OCI-LY1 (cell line): ENCODE measurements at regions not wholly inside any gene's neighbourhood (a gene's known extent, or its start where the extent isn't known, plus 50 kb on each side); places are given as distances from the start of the nearest gene placed in this dataset.

Source experiments
- H2AFZ ChIP-seq: fragments of 200-600 bp; sonication (generic), shearing (Covaris generic); 2 replicates; pipeline ENCODE4 v1.6.0; 2014; ENCODE audit warnings: antibody characterized with exemption, mild to moderate bottlenecking, low read length
- H3F3A ChIP-seq: fragments of 200-600 bp; sonication (generic), shearing (Covaris generic); 2 replicates; pipeline ENCODE4 v1.6.0; 2014; ENCODE audit warnings: mild to moderate bottlenecking, antibody characterized with exemption, low read length, moderate library complexity; ENCODE audit not compliant: insufficient read depth
- H3K27ac ChIP-seq: fragments of 200-600 bp; sonication (generic); 2 replicates; pipeline ENCODE4 v1.5.1; 2014; ENCODE audit warnings: low read length, mixed run types, mild to moderate bottlenecking, low read depth; ENCODE audit not compliant: poor library complexity, severe bottlenecking
- H3K27me3 ChIP-seq: fragments of 200-600 bp; sonication (generic); 2 replicates; pipeline ENCODE4 v1.6.0; 2014; ENCODE audit warnings: antibody characterized with exemption, mild to moderate bottlenecking, low read length, moderate library complexity; ENCODE audit not compliant: insufficient read depth
- H3K36me3 ChIP-seq: fragments of 200-600 bp; sonication (generic); 2 replicates; pipeline ENCODE4 v1.6.1; 2014; ENCODE audit warnings: mild to moderate bottlenecking, antibody characterized with exemption, low read length, moderate library complexity, mixed read lengths; ENCODE audit not compliant: insufficient read depth
- H3K4me1 ChIP-seq: fragments of 200-600 bp; sonication (generic); 2 replicates; pipeline ENCODE4 v1.5.1; 2014; ENCODE audit warnings: mild to moderate bottlenecking, low read length, moderate library complexity; ENCODE audit not compliant: insufficient read depth, severe bottlenecking
- H3K4me2 ChIP-seq: fragments of 200-600 bp; sonication (generic), shearing (Covaris generic); 2 replicates; pipeline ENCODE4 v1.6.1; 2014; ENCODE audit warnings: low read length
- H3K4me3 ChIP-seq: fragments of 200-600 bp; sonication (generic); 2 replicates; pipeline ENCODE4 v1.5.1; 2014; ENCODE audit warnings: low read length, low read depth, mild to moderate bottlenecking, mixed read lengths; ENCODE audit not compliant: poor library complexity, severe bottlenecking
- H3K79me2 ChIP-seq: fragments of 200-600 bp; shearing (Covaris generic); 2 replicates; pipeline ENCODE4 v1.6.1; 2016; ENCODE audit warnings: mixed run types, low read length, mixed read lengths; ENCODE audit not compliant: insufficient read depth
- H3K9ac ChIP-seq: fragments of 200-600 bp; sonication (generic), shearing (Covaris generic); 2 replicates; pipeline ENCODE4 v1.6.1; 2014; ENCODE audit warnings: mild to moderate bottlenecking, low read length, mixed read lengths
- H3K9me2 ChIP-seq: fragments of 200-600 bp; sonication (generic), shearing (Covaris generic); 2 replicates; pipeline ENCODE4 v1.6.1; 2014; ENCODE audit warnings: low read depth, mild to moderate bottlenecking, low read length, mixed read lengths
- H3K9me3 ChIP-seq: fragments of 200-600 bp; shearing (Covaris generic); 2 replicates; pipeline ENCODE4 v1.6.1; 2014; ENCODE audit warnings: low read length, mixed read lengths
- H4K20me1 ChIP-seq: fragments of 200-600 bp; sonication (generic), shearing (Covaris generic); 2 replicates; pipeline ENCODE4 v1.6.0; 2016; ENCODE audit warnings: mild to moderate bottlenecking, low read length; ENCODE audit not compliant: insufficient read depth
- CTCF ChIP-seq: fragments of 200-600 bp; sonication (generic), shearing (Covaris generic); IDR thresholded peaks from 2 replicates; pipeline ENCODE4 v1.5.1; 2017; ENCODE audit warnings: mild to moderate bottlenecking, antibody characterized with exemption, low read length, moderate library complexity, mixed read lengths
- EZH2 ChIP-seq: fragments of 200-600 bp; sonication (generic), shearing (Covaris generic); IDR thresholded peaks from 2 replicates; pipeline ENCODE4 v1.8.0; 2017; ENCODE audit warnings: borderline replicate concordance, mixed run types, mild to moderate bottlenecking, antibody characterized with exemption, low read length, moderate library complexity, mixed read lengths

GRCh38 chr15:62449638-62450037 is 284.6 kb upstream of the C2CD4B start:
- Histone ChIP-seq H3K4me2 (no peak overlapping the region), H2AFZ (no peak overlapping the region), H3K27ac (no peak overlapping the region), H3K27me3 (no peaks in the 10 kb centered on the region), H3K9me2 (no peaks in the 10 kb centered on the region), H3K79me2 (no peaks in the 10 kb centered on the region), H4K20me1 (no peaks in the 10 kb centered on the region), H3K36me3 (no peaks in the 10 kb centered on the region), H3K9ac (no peak overlapping the region), H3K9me3 (no peaks in the 10 kb centered on the region), H3F3A (no peaks in the 10 kb centered on the region), H3K4me3 (no peak overlapping the region), H3K4me1 (no peaks in the 10 kb centered on the region)
- TF ChIP-seq EZH2: no peak
- TF ChIP-seq CTCF: no peak

- no peaks in the 10 kb centered on the region for H3K79me2 ChIP-seq
- H3K4me3 ChIP-seq: no peak overlapping the region
- no peaks in the 10 kb centered on the region for H3F3A ChIP-seq
- no peaks in the 10 kb centered on the region for H4K20me1 ChIP-seq
- H3K27me3 ChIP-seq: no peaks in the 10 kb centered on the region
- no peak overlapping the region for H3K4me2 ChIP-seq
- no peak overlapping the region for H3K9ac ChIP-seq
- H3K9me2 ChIP-seq: no peaks in the 10 kb centered on the region
- H3K36me3 ChIP-seq: no peaks in the 10 kb centered on the region
- TF ChIP-seq CTCF (no peak), EZH2 (no peak)
- no peaks in the 10 kb centered on the region for H3K4me1 ChIP-seq
- H2AFZ ChIP-seq: no peak overlapping the region
- no peak overlapping the region for H3K27ac ChIP-seq
- H3K9me3 ChIP-seq: no peaks in the 10 kb centered on the region
Observed at GRCh38 chr15:62450061-62450460, 285.0 kb upstream of the C2CD4B start.

- Histone ChIP-seq H3K4me3 (no peak overlapping the region), H2AFZ (no peak overlapping the region)
Observed at GRCh38 chr15:62452026-62452425, 286.9 kb upstream of the C2CD4B start.

More at GRCh38 chr15:62452026-62452425, 286.9 kb upstream of the C2CD4B start:
- H3K9me2 ChIP-seq: no peaks in the 10 kb centered on the region
- no peaks in the 10 kb centered on the region for H3K9me3 ChIP-seq
- no peaks in the 10 kb centered on the region for H3K36me3 ChIP-seq
- no peak overlapping the region for H3K27ac ChIP-seq
- H3K79me2 ChIP-seq: no peaks in the 10 kb centered on the region
- H3K27me3 ChIP-seq: no peaks in the 10 kb centered on the region
- no peaks in the 10 kb centered on the region for H3F3A ChIP-seq
- no peak overlapping the region for H3K9ac ChIP-seq
- H4K20me1 ChIP-seq: no peaks in the 10 kb centered on the region
- no peak for TF ChIP-seq CTCF
- no peak overlapping the region for H3K4me2 ChIP-seq
- no peaks in the 10 kb centered on the region for H3K4me1 ChIP-seq
